ENCODE measurements at regions not wholly inside any gene's neighbourhood (a gene's known extent, or its start where the extent isn't known, plus 50 kb on each side); places are given as distances from the start of the nearest gene placed in this dataset.

- no peak for TF ChIP-seq CTCF (conservative IDR thresholded peaks at IDR 0.05; ENCODE audit: low read length)
- no peak for TF ChIP-seq EZH2phosphoT487 (IDR thresholded peaks at IDR 0.05; ENCODE audit: borderline replicate concordance)
- Histone ChIP-seq H3K9me2 (replicated peaks; ENCODE audit: low read depth, low read length) (no peaks in the 10 kb centered on the region), H3F3A (ENCODE audit: low read depth) (no peaks in the 10 kb centered on the region), H4K20me1 (ENCODE audit: insufficient read depth, low read length, poor library complexity, severe bottlenecking) (no peaks in the 10 kb centered on the region), H2AFZ (ENCODE audit: low read length) (no peak overlapping the region), H3K4me2 (ENCODE audit: low read depth, low read length, poor library complexity, severe bottlenecking) (no peak overlapping the region), H3K4me3 (ENCODE audit: low read length, poor library complexity, severe bottlenecking) (no peak overlapping the region), H3K9me3 (ENCODE audit: insufficient read depth, low read depth, low read length) (no peaks in the 10 kb centered on the region; the same call in 1 of the 2 replicates), H3K27me3 (ENCODE audit: insufficient read depth, low read length, poor library complexity, severe bottlenecking) (no peaks in the 10 kb centered on the region), H3K79me2 (ENCODE audit: insufficient read depth, low read length) (no peaks in the 10 kb centered on the region), H3K9ac (ENCODE audit: low read depth, low read length, poor library complexity, severe bottlenecking) (no peak overlapping the region), H3K36me3 (ENCODE audit: insufficient read depth, low read length) (no peaks in the 10 kb centered on the region), H3K4me1 (ENCODE audit: insufficient read depth, low read length, poor library complexity, severe bottlenecking) (no peaks in the 10 kb centered on the region)
These were observed 544.9 kb downstream of the TOX3 start for GRCh38 chr16:52002026-52002425.

GRCh38 chr16:51996516-51996915, 550.4 kb downstream of the TOX3 start:
- H3K4me3 ChIP-seq (ENCODE audit: low read length, poor library complexity, severe bottlenecking): no peak overlapping the region
- H3K4me1 ChIP-seq (ENCODE audit: insufficient read depth, low read length, poor library complexity, severe bottlenecking): no peaks in the 10 kb centered on the region
- no peaks in the 10 kb centered on the region; the same call in 1 of the 2 replicates for H3K9me3 ChIP-seq (ENCODE audit: insufficient read depth, low read depth, low read length)
- no peaks in the 10 kb centered on the region for H3K9me2 ChIP-seq (replicated peaks; ENCODE audit: low read depth, low read length)
- no peaks in the 10 kb centered on the region for H3F3A ChIP-seq (ENCODE audit: low read depth)
- H3K4me2 ChIP-seq (ENCODE audit: low read depth, low read length, poor library complexity, severe bottlenecking): no peak overlapping the region
- no peak for TF ChIP-seq EZH2phosphoT487 (IDR thresholded peaks at IDR 0.05; ENCODE audit: borderline replicate concordance)
- TF ChIP-seq CTCF (conservative IDR thresholded peaks at IDR 0.05; ENCODE audit: low read length): no peak
- H4K20me1 ChIP-seq (ENCODE audit: insufficient read depth, low read length, poor library complexity, severe bottlenecking): no peaks in the 10 kb centered on the region
- H3K79me2 ChIP-seq (ENCODE audit: insufficient read depth, low read length): no peaks in the 10 kb centered on the region
- no peaks in the 10 kb centered on the region for H3K27me3 ChIP-seq (ENCODE audit: insufficient read depth, low read length, poor library complexity, severe bottlenecking)
- H2AFZ ChIP-seq (ENCODE audit: low read length): no peak overlapping the region
- no peak overlapping the region for H3K9ac ChIP-seq (ENCODE audit: low read depth, low read length, poor library complexity, severe bottlenecking)
- no peaks in the 10 kb centered on the region for H3K36me3 ChIP-seq (ENCODE audit: insufficient read depth, low read length)

GRCh38 chr16:51994597-51994996, 552.3 kb downstream of the TOX3 start:
- Histone ChIP-seq H4K20me1 (ENCODE audit: insufficient read depth, low read length, poor library complexity, severe bottlenecking) (no peaks in the 10 kb centered on the region), H2AFZ (ENCODE audit: low read length) (no peak overlapping the region), H3F3A (ENCODE audit: low read depth) (no peaks in the 10 kb centered on the region), H3K4me2 (ENCODE audit: low read depth, low read length, poor library complexity, severe bottlenecking) (no peak overlapping the region), H3K4me3 (ENCODE audit: low read length, poor library complexity, severe bottlenecking) (no peak overlapping the region), H3K4me1 (ENCODE audit: insufficient read depth, low read length, poor library complexity, severe bottlenecking) (no peaks in the 10 kb centered on the region), H3K79me2 (ENCODE audit: insufficient read depth, low read length) (no peaks in the 10 kb centered on the region), H3K36me3 (ENCODE audit: insufficient read depth, low read length) (no peaks in the 10 kb centered on the region), H3K9me3 (ENCODE audit: insufficient read depth, low read depth, low read length) (no peaks in the 10 kb centered on the region; the same call in 1 of the 2 replicates), H3K9me2 (replicated peaks; ENCODE audit: low read depth, low read length) (no peaks in the 10 kb centered on the region), H3K9ac (ENCODE audit: low read depth, low read length, poor library complexity, severe bottlenecking) (no peak overlapping the region), H3K27me3 (ENCODE audit: insufficient read depth, low read length, poor library complexity, severe bottlenecking) (no peaks in the 10 kb centered on the region)
- no peak for TF ChIP-seq CTCF (conservative IDR thresholded peaks at IDR 0.05; ENCODE audit: low read length)
- no peak for TF ChIP-seq EZH2phosphoT487 (IDR thresholded peaks at IDR 0.05; ENCODE audit: borderline replicate concordance)
